Prostate gland (tissue), 2 donors: ENCODE measurements at regions not wholly inside any gene's neighbourhood (a gene's known extent, or its start where the extent isn't known, plus 50 kb on each side); places are given as distances from the start of the nearest gene placed in this dataset.

Source experiments
- DNase-seq: peaks from one replicate; pipeline ENCODE4 v3.0.0-alpha.2; 2019; ENCODE audit warnings: low spot score
- H3K27ac ChIP-seq, 2 donors: fragments of 200-600 bp; sonication (generic); 2 replicates each; pipeline ENCODE4 v1.5.1; 2017 to 2019
- H3K27me3 ChIP-seq: fragments of 200-600 bp; sonication (generic); replicated peaks from 2 replicates; pipeline ENCODE4 v1.5.1; 2019; ENCODE audit not compliant: insufficient read depth
- H3K36me3 ChIP-seq, 2 donors: fragments of 200-600 bp; sonication (generic); 1 replicate in 1 of 2; 2 replicates in 1 of 2; pipeline versions ENCODE4 v1.5.1 to v1.8.1; 2017 to 2019
- H3K4me1 ChIP-seq: fragments of 200-600 bp; sonication (generic); replicated peaks from 2 replicates; pipeline ENCODE4 v1.5.1; 2019
- H3K4me3 ChIP-seq, 2 donors: fragments of 200-600 bp; sonication (generic); 2 replicates each; pipeline ENCODE4 v1.5.1; 2017 to 2019
- H3K9me3 ChIP-seq: fragments of 200-600 bp; sonication (generic); 2 replicates; pipeline ENCODE4 v1.5.1; 2017
- POLR2A ChIP-seq: fragments of 450-650 bp; IDR thresholded peaks from one replicate; pipeline ENCODE4 v1.6.1; 2016; ENCODE audit warnings: antibody characterized with exemption, mild to moderate bottlenecking
- POLR2AphosphoS5 ChIP-seq: sonication (generic); formaldehyde crosslinking; IDR thresholded peaks from one replicate; pipeline ENCODE4 v1.6.1; 2017; ENCODE audit warnings: antibody characterized with exemption
- WGBS: methylation state at CpG from one replicate; pipeline ENCODE4 v1.1.5; 2018; 5-methylcytosine and 5-hydroxymethylcytosine counted together
- intact Hi-C: fragments of 100-400 bp; cut with DNase I; formaldehyde crosslinking; loops from one replicate; pipeline ENCODE4 v1.14.2; 2022
- TF ChIP-seq, protein P1 (sequence below), 4 experiments: fragments of 200-600 bp in 2 of 4; fragments of 450-650 bp in 2 of 4; sonication (generic) in 2 of 4; IDR thresholded peaks; 1 replicate in 3 of 4; 2 replicates in 1 of 4; pipeline ENCODE4 v1.5.1; 2016 to 2019; ENCODE audit warnings: antibody characterized with exemption in 4 of 4, mild to moderate bottlenecking in 2 of 4, moderate library complexity in 2 of 4

GRCh38 chr5:93342563-93343061, 238.4 kb downstream of the NR2F1-AS1 start:
- Histone ChIP-seq H3K36me3 (no peaks in the 10 kb centered on the region), H3K4me1 (no peaks in the 10 kb centered on the region), H3K27ac (no peak overlapping the region), H3K27me3 (no peaks in the 10 kb centered on the region), H3K4me3 (no peak overlapping the region), H3K9me3 (no peaks in the 10 kb centered on the region)
- intact Hi-C loops = no loop called here
- TF ChIP-seq POLR2AphosphoS5 (no peak), POLR2A (no peak)
- TF ChIP-seq, protein P1, sequence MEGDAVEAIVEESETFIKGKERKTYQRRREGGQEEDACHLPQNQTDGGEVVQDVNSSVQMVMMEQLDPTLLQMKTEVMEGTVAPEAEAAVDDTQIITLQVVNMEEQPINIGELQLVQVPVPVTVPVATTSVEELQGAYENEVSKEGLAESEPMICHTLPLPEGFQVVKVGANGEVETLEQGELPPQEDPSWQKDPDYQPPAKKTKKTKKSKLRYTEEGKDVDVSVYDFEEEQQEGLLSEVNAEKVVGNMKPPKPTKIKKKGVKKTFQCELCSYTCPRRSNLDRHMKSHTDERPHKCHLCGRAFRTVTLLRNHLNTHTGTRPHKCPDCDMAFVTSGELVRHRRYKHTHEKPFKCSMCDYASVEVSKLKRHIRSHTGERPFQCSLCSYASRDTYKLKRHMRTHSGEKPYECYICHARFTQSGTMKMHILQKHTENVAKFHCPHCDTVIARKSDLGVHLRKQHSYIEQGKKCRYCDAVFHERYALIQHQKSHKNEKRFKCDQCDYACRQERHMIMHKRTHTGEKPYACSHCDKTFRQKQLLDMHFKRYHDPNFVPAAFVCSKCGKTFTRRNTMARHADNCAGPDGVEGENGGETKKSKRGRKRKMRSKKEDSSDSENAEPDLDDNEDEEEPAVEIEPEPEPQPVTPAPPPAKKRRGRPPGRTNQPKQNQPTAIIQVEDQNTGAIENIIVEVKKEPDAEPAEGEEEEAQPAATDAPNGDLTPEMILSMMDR (IDR thresholded peaks at IDR 0.05) = no peak
- 59% methylated on average over 6 of the region's 6 CpGs for WGBS
- no peak for DNase-seq

GRCh38 chr5:93340881-93341280, 240.1 kb downstream of the NR2F1-AS1 start:
- Histone ChIP-seq H3K36me3 (no peaks in the 10 kb centered on the region), H3K4me3 (no peak overlapping the region), H3K4me1 (no peaks in the 10 kb centered on the region), H3K27ac (no peak overlapping the region), H3K27me3 (no peaks in the 10 kb centered on the region), H3K9me3 (no peaks in the 10 kb centered on the region)
- intact Hi-C loops = no loop called here
- WGBS = 85% methylated on average over 5 of the region's 5 CpGs
- no peak for TF ChIP-seq POLR2A
- no peak for TF ChIP-seq POLR2AphosphoS5
- TF ChIP-seq, protein P1 (IDR thresholded peaks at IDR 0.05) = no peak
- DNase-seq = no peak

DNA sequence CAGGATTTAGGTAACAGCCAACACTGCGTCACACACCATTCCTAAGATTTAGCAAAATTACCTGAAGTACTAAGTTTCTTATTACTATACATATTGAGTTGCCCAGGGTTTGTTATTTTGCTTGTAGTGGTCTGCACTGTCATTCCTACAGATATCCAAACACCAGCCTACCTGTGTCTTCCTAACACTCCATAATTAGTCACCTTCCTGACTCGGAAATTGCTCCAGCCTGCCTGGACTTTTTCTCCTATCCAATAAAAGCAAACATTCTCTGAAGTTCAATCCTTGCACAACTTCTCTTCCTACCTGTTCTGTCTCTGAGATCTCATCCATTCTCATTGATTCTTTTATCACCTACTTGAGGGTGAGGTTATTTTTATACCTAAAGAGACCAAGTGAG, 243.9 kb downstream of the NR2F1-AS1 start:
- Histone ChIP-seq H3K4me1 (no peaks in the 10 kb centered on the region), H3K27ac (no peak overlapping the region), H3K9me3 (no peaks in the 10 kb centered on the region), H3K4me3 (no peak overlapping the region), H3K36me3 (no peaks in the 10 kb centered on the region), H3K27me3 (no peaks in the 10 kb centered on the region)
- DNase-seq = no peak
- WGBS = 83% methylated on average over 2 of the region's 2 CpGs
- intact Hi-C loops = no loop called here
- TF ChIP-seq POLR2AphosphoS5 (no peak), POLR2A (no peak)
- TF ChIP-seq, protein P1 (IDR thresholded peaks at IDR 0.05) = no peak

GRCh38 chr5:93336330-93337110, 244.5 kb downstream of the NR2F1-AS1 start:
- H3K4me3 ChIP-seq = no peak overlapping the region
- H3K4me1 ChIP-seq = no peaks in the 10 kb centered on the region
- no peak overlapping the region for H3K27ac ChIP-seq
- no peaks in the 10 kb centered on the region for H3K36me3 ChIP-seq
- no peak for DNase-seq
- 93% methylated on average over 3 of the region's 3 CpGs for WGBS
- no peaks in the 10 kb centered on the region for H3K27me3 ChIP-seq
- no peaks in the 10 kb centered on the region for H3K9me3 ChIP-seq
- intact Hi-C loops = no loop called here
- no peak for TF ChIP-seq POLR2A
- TF ChIP-seq, protein P1 (IDR thresholded peaks at IDR 0.05) = no peak
- no peak for TF ChIP-seq POLR2AphosphoS5

DNA sequence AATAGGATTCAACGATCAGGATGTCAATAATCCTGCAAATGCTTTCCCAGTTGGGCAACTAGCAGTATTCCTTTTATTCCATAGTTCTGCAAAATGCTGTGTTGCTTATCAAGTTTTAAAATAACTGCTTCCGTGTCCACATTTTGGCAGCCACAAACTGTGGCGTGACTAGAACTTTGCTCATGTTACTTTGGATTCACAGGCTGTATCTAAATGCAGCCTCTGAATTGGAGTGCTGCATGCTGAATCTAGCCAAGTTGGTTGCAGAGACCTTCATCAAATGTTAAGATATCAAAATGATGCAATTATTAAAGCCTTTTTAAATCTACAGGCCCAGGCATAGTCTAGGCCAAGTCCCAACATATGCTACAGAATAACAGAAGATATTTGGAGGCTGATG, 249.2 kb downstream of the NR2F1-AS1 start:
- intact Hi-C loops = no loop called here
- TF ChIP-seq POLR2AphosphoS5 = no peak
- H3K4me1 ChIP-seq = no peaks in the 10 kb centered on the region
- no peak overlapping the region for H3K27ac ChIP-seq
- H3K36me3 ChIP-seq = no peaks in the 10 kb centered on the region
- no peak overlapping the region for H3K4me3 ChIP-seq
- WGBS = 75% methylated on average over 3 of the region's 3 CpGs
- DNase-seq = no peak
- H3K9me3 ChIP-seq = no peaks in the 10 kb centered on the region
- no peaks in the 10 kb centered on the region for H3K27me3 ChIP-seq
